SK-MEL-5 (cell line): ENCODE measurements at regions not wholly inside any gene's neighbourhood (a gene's known extent, or its start where the extent isn't known, plus 50 kb on each side); places are given as distances from the start of the nearest gene placed in this dataset.

Experiments
- DNase-seq: peaks from one replicate; pipeline ENCODE4 v3.0.0-alpha.2; 2016; ENCODE audit warnings: low read depth, low spot score
- in situ Hi-C: cut with HindIII; loops from 2 replicates; pipeline ENCODE4 v1.10.0; 2016; ENCODE audit warnings: low sequenced_read_pairs, high pct_unique_total_duplicates, low pct_unique_long_range_greater_than_20kb

- in situ Hi-C loops = no loop called here
- DNase-seq = no peak
Measured at GRCh38 chr5:68478301-68479095, 262.9 kb downstream of the PIK3R1 start.

GRCh38 chr5:68479524-68479923, 264.0 kb downstream of the PIK3R1 start:
- DNase-seq = peak; percentile 17
- in situ Hi-C loops = no loop called here

GRCh38 chr5:68480335-68480940, 264.9 kb downstream of the PIK3R1 start:
- in situ Hi-C loops = no loop called here
- DNase-seq = no peak

- in situ Hi-C loops = no loop called here
- DNase-seq = no peak
Measured at GRCh38 chr5:68482199-68482598, 266.6 kb downstream of the PIK3R1 start.

GRCh38 chr5:68484307-68485068, 268.9 kb downstream of the PIK3R1 start:
- DNase-seq = no peak
- in situ Hi-C loops = no loop called here

GRCh38 chr5:68489556-68489955, 274.0 kb downstream of the PIK3R1 start:
- no peak for DNase-seq
- in situ Hi-C loops = no loop called here

- in situ Hi-C loops = no loop called here
- DNase-seq = no peak
Measured at GRCh38 chr5:68490406-68490805, 274.9 kb downstream of the PIK3R1 start.

- in situ Hi-C loops = no loop called here
- DNase-seq = no peak
Measured at GRCh38 chr5:68494771-68495170, 279.2 kb downstream of the PIK3R1 start.

- DNase-seq = no peak
- in situ Hi-C loops = no loop called here
Measured at GRCh38 chr5:68499987-68500386, 284.4 kb downstream of the PIK3R1 start.

- in situ Hi-C loops = no loop called here
- DNase-seq = peak; percentile 78
Measured at GRCh38 chr5:68500813-68501212, 285.3 kb downstream of the PIK3R1 start.

GRCh38 chr5:68502531-68502930, 287.0 kb downstream of the PIK3R1 start:
- in situ Hi-C loops = no loop called here
- no peak for DNase-seq

- in situ Hi-C loops = no loop called here
- no peak for DNase-seq
Measured at GRCh38 chr5:68504306-68504705, 288.8 kb downstream of the PIK3R1 start.

- in situ Hi-C loops = no loop called here
Measured at GRCh38 chr5:68505917-68506860, 290.6 kb downstream of the PIK3R1 start.

GRCh38 chr5:68515514-68515913, 300.0 kb downstream of the PIK3R1 start:
- no peak for DNase-seq
- in situ Hi-C loops = no loop called here

More at GRCh38 chr5:68505917-68506860, 290.6 kb downstream of the PIK3R1 start:
- DNase-seq = no peak

GRCh38 chr5:68518286-68518685, 302.7 kb downstream of the PIK3R1 start:
- in situ Hi-C loops = no loop called here
- DNase-seq = no peak

GRCh38 chr5:68519143-68519542, 303.6 kb downstream of the PIK3R1 start:
- DNase-seq = no peak
- in situ Hi-C loops = no loop called here

GRCh38 chr5:68521776-68522175, 306.2 kb downstream of the PIK3R1 start:
- in situ Hi-C loops = no loop called here
- no peak for DNase-seq

GRCh38 chr5:68522863-68523262, 307.3 kb downstream of the PIK3R1 start:
- no peak for DNase-seq
- in situ Hi-C loops = no loop called here
